ENCODE measurements at regions not wholly inside any gene's neighbourhood (a gene's known extent, or its start where the extent isn't known, plus 50 kb on each side); places are given as distances from the start of the nearest gene placed in this dataset.

DNA sequence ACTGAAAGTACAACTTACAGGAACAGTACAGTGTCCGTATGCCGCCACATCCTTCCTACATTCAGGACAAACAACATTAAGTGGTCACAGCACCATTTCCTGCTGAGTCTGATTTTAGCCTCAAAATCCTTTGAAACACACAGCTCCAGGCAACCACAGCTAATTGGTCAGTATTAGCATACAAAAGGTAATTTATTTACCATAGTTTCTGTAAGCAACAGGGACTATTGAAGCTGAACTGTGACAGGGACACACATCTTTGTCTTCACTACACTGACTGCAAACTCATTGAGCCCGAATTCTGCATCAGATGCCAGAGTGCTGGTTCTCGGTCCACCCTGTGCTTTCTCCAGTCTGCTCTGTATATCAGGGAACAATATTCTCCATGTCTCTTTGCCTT, 151.8 kb downstream of the ST6GAL2 start:
- Histone ChIP-seq H3K4me2 (replicated peaks; ENCODE audit: extremely low read depth, low read length, poor library complexity, severe bottlenecking) (no peak overlapping the region), H3K79me2 (ENCODE audit: insufficient read depth, low read length) (no peaks in the 10 kb centered on the region), H3K9me3 (replicated peaks in 1 of 2; ENCODE audit: control insufficient read depth in 1 of 2, insufficient read depth in 1 of 2, low read length in 2 of 2) (peaks cover 0 to 20% of the 10 kb centered on the region in 2 donors), H3K27me3 (ENCODE audit: control insufficient read depth in 2 of 2, insufficient read depth in 2 of 2, low read length in 2 of 2) (no peaks in the 10 kb centered on the region), H4K20me1 (ENCODE audit: insufficient read depth, low read length) (no peaks in the 10 kb centered on the region), H3K4me1 (ENCODE audit: control insufficient read depth in 1 of 2, insufficient read depth in 2 of 2, low read length in 2 of 2) (no peaks in the 10 kb centered on the region), H3K27ac (ENCODE audit: low read depth in 1 of 2, low read length in 2 of 2) (no peak overlapping the region), H3K9ac (ENCODE audit: insufficient read depth, low read length, poor library complexity, severe bottlenecking) (no peak overlapping the region), H3K4me3 (replicated peaks in 1 of 3; ENCODE audit: low read depth in 2 of 3, low read length in 3 of 3) (no peak overlapping the region), H3K36me3 (replicated peaks in 1 of 2; ENCODE audit: control insufficient read depth in 1 of 2, insufficient read depth in 2 of 2, low read length in 2 of 2) (no peaks in the 10 kb centered on the region), H2AFZ (ENCODE audit: insufficient read depth, low read depth, low read length, poor library complexity, severe bottlenecking) (no peak overlapping the region)
- Mint-ChIP-seq H3K9me3 (peaks cover 3 to 19% (median 9%) of the 10 kb centered on the region in 7 donors), H3K4me1 (no peaks in the 10 kb centered on the region), H3K4me3 (no peak overlapping the region), H3K27me3 (ENCODE audit: low read depth in 3 of 3) (no peaks in the 10 kb centered on the region), H3K27ac (no peak overlapping the region), H3K36me3 (no peaks in the 10 kb centered on the region)
- 70% methylated on average over 3 of the region's 4 CpGs for WGBS (ENCODE audit: insufficient coverage)
- intact Hi-C loops (cut with micrococcal nuclease): no loop called here
- no peak for DNase-seq
- TF ChIP-seq CTCF (IDR thresholded peaks at IDR 0.05): no peak

GRCh38 chr2:106735807-106736206, 150.2 kb downstream of the ST6GAL2 start:
- no peak overlapping the region for H2AFZ ChIP-seq (ENCODE audit: insufficient read depth, low read depth, low read length, poor library complexity, severe bottlenecking)
- Mint-ChIP-seq H3K27me3 (ENCODE audit: low read depth in 3 of 3) (no peaks in the 10 kb centered on the region), H3K36me3 (no peaks in the 10 kb centered on the region), H3K9me3 (peaks cover 3 to 18% (median 7%) of the 10 kb centered on the region in 7 donors), H3K4me3 (no peak overlapping the region), H3K4me1 (no peaks in the 10 kb centered on the region), H3K27ac (no peak overlapping the region)
- no peak overlapping the region for H3K4me3 ChIP-seq (replicated peaks in 1 of 3; ENCODE audit: low read depth in 2 of 3, low read length in 3 of 3)
- no peak overlapping the region for H3K4me2 ChIP-seq (replicated peaks; ENCODE audit: extremely low read depth, low read length, poor library complexity, severe bottlenecking)
- H3K27ac ChIP-seq (ENCODE audit: low read depth in 1 of 2, low read length in 2 of 2): no peak overlapping the region
- DNase-seq: no peak
- H3K79me2 ChIP-seq (ENCODE audit: insufficient read depth, low read length): no peaks in the 10 kb centered on the region
- 100% methylated on average over 1 of the region's 5 CpGs for WGBS (ENCODE audit: insufficient coverage)
- intact Hi-C loops (cut with micrococcal nuclease): no loop called here
- H3K27me3 ChIP-seq (ENCODE audit: control insufficient read depth in 2 of 2, insufficient read depth in 2 of 2, low read length in 2 of 2): no peaks in the 10 kb centered on the region
- no peak for TF ChIP-seq CTCF (IDR thresholded peaks at IDR 0.05)
- no peaks in the 10 kb centered on the region for H3K36me3 ChIP-seq (replicated peaks in 1 of 2; ENCODE audit: control insufficient read depth in 1 of 2, insufficient read depth in 2 of 2, low read length in 2 of 2)
- no peaks in the 10 kb centered on the region for H3K4me1 ChIP-seq (ENCODE audit: control insufficient read depth in 1 of 2, insufficient read depth in 2 of 2, low read length in 2 of 2)
- H3K9me3 ChIP-seq (replicated peaks in 1 of 2; ENCODE audit: control insufficient read depth in 1 of 2, insufficient read depth in 1 of 2, low read length in 2 of 2): peaks cover 0 to 6% of the 10 kb centered on the region in 2 donors
- no peaks in the 10 kb centered on the region for H4K20me1 ChIP-seq (ENCODE audit: insufficient read depth, low read length)
- H3K9ac ChIP-seq (ENCODE audit: insufficient read depth, low read length, poor library complexity, severe bottlenecking): no peak overlapping the region
